Suprapubic skin (tissue), 4 donors: ENCODE measurements at regions not wholly inside any gene's neighbourhood (a gene's known extent, or its start where the extent isn't known, plus 50 kb on each side); places are given as distances from the start of the nearest gene placed in this dataset.

ENCODE experiments used
- CTCF ChIP-seq, 2 donors: fragments of 200-600 bp in 1 of 2; fragments of 450-650 bp in 1 of 2; sonication (generic) in 1 of 2; IDR thresholded peaks; one replicate each; pipeline ENCODE4 v1.5.1; 2016 to 2019; ENCODE audit warnings: antibody characterized with exemption in 2 of 2, mild to moderate bottlenecking in 1 of 2, moderate library complexity in 1 of 2
- EP300 ChIP-seq: sonication (generic); formaldehyde crosslinking; IDR thresholded peaks from one replicate; pipeline ENCODE4 v1.6.1; 2017; ENCODE audit warnings: antibody characterized with exemption
- POLR2A ChIP-seq, 2 donors: fragments of 450-650 bp; IDR thresholded peaks; one replicate each; pipeline ENCODE4 v1.6.1; 2017; ENCODE audit warnings: antibody characterized with exemption in 2 of 2, mild to moderate bottlenecking in 2 of 2, moderate library complexity in 2 of 2
- POLR2AphosphoS5 ChIP-seq, 3 donors: sonication (generic); formaldehyde crosslinking; IDR thresholded peaks; one replicate each; pipeline ENCODE4 v1.6.1; 2017; ENCODE audit warnings: antibody characterized with exemption in 3 of 3

- no peak for TF ChIP-seq POLR2A (IDR thresholded peaks at IDR 0.05)
- no peak for TF ChIP-seq POLR2AphosphoS5 (IDR thresholded peaks at IDR 0.05)
- no peak for TF ChIP-seq CTCF (IDR thresholded peaks at IDR 0.05)
- TF ChIP-seq EP300 = no peak
Measured at GRCh38 chr13:21905486-21905885, 234.6 kb downstream of the FGF9 start.
